ENCODE measurements at regions not wholly inside any gene's neighbourhood (a gene's known extent, or its start where the extent isn't known, plus 50 kb on each side); places are given as distances from the start of the nearest gene placed in this dataset.

- no peak for DNase-seq (ENCODE audit: insufficient read length, low spot score)
- FAIRE-seq = no peak
- TF ChIP-seq CTCF (IDR thresholded peaks at IDR 0.05; ENCODE audit: insufficient read depth, missing control alignments) = no peak
Measured at GRCh38 chr3:76134166-76134565, 348.8 kb upstream of the ZNF717 start.

GRCh38 chr3:76138921-76139320, 353.6 kb upstream of the ZNF717 start:
- DNase-seq (ENCODE audit: insufficient read length, low spot score) (no peak), FAIRE-seq (no peak)
- TF ChIP-seq CTCF (IDR thresholded peaks at IDR 0.05; ENCODE audit: insufficient read depth, missing control alignments) = no peak

- no peak for FAIRE-seq
- DNase-seq (ENCODE audit: insufficient read length, low spot score) = no peak
- no peak for TF ChIP-seq CTCF (IDR thresholded peaks at IDR 0.05; ENCODE audit: insufficient read depth, missing control alignments)
Measured at GRCh38 chr3:76147846-76148245, 362.5 kb upstream of the ZNF717 start.

GRCh38 chr3:76152028-76152427, 366.7 kb upstream of the ZNF717 start:
- no peak for TF ChIP-seq CTCF (IDR thresholded peaks at IDR 0.05; ENCODE audit: insufficient read depth, missing control alignments)
- no peak for FAIRE-seq
- no peak for DNase-seq (ENCODE audit: insufficient read length, low spot score)

GRCh38 chr3:76161856-76162255, 376.5 kb upstream of the ZNF717 start:
- FAIRE-seq (no peak), DNase-seq (ENCODE audit: insufficient read length, low spot score) (no peak)
- TF ChIP-seq CTCF (IDR thresholded peaks at IDR 0.05; ENCODE audit: insufficient read depth, missing control alignments) = no peak

- FAIRE-seq (no peak), DNase-seq (ENCODE audit: insufficient read length, low spot score) (no peak)
- TF ChIP-seq CTCF (IDR thresholded peaks at IDR 0.05; ENCODE audit: insufficient read depth, missing control alignments) = no peak
Measured at GRCh38 chr3:76171647-76172046, 386.3 kb upstream of the ZNF717 start.

GRCh38 chr3:76177610-76178009, 392.3 kb upstream of the ZNF717 start:
- FAIRE-seq = no peak
- DNase-seq (ENCODE audit: insufficient read length, low spot score) = no peak
- TF ChIP-seq CTCF (IDR thresholded peaks at IDR 0.05; ENCODE audit: insufficient read depth, missing control alignments) = no peak

Measured in D721Med (cell line).